HG03060 (cell line): ENCODE measurements at regions not wholly inside any gene's neighbourhood (a gene's known extent, or its start where the extent isn't known, plus 50 kb on each side); places are given as distances from the start of the nearest gene placed in this dataset.
"Not testable (repeated sequence)": the region's sequence is repeated elsewhere in the genome, so short reads cannot be mapped to it uniquely, and the experiment has no call there.

Experiments
- ATAC-seq: cut with Tn5 transposase; IDR thresholded peaks from one replicate; pipeline ENCODE4 v1.9.1; 2021; ENCODE audit warnings: low read depth, moderate number of reproducible peaks; ENCODE audit not compliant: unreplicated experiment

- ATAC-seq = not testable (repeated sequence)
Observed at GRCh38 chr15:22358932-22359331, 99.8 kb upstream of the GOLGA6L22 start.

GRCh38 chr15:22359587-22359986 is 99.1 kb upstream of the GOLGA6L22 start:
- ATAC-seq = peak; percentile 75

- not testable (repeated sequence) for ATAC-seq
Observed at GRCh38 chr15:22360696-22361095, 98.0 kb upstream of the GOLGA6L22 start.

GRCh38 chr15:22362502-22362901 is 96.2 kb upstream of the GOLGA6L22 start:
- not testable (repeated sequence) for ATAC-seq

- ATAC-seq = not testable (repeated sequence)
Observed at GRCh38 chr15:22371246-22371834, 87.4 kb upstream of the GOLGA6L22 start.

GRCh38 chr15:22374531-22374930 is 84.2 kb upstream of the GOLGA6L22 start:
- not testable (repeated sequence) for ATAC-seq

GRCh38 chr15:22375829-22376228 is 82.9 kb upstream of the GOLGA6L22 start:
- ATAC-seq = not testable (repeated sequence)

GRCh38 chr15:22377859-22378258 is 80.8 kb upstream of the GOLGA6L22 start:
- not testable (repeated sequence) for ATAC-seq

- not testable (repeated sequence) for ATAC-seq
Observed at GRCh38 chr15:22387691-22388090, 71.0 kb upstream of the GOLGA6L22 start.

- not testable (repeated sequence) for ATAC-seq
Observed at GRCh38 chr15:22388365-22388764, 70.3 kb upstream of the GOLGA6L22 start.

GRCh38 chr15:22401207-22401606 is 57.5 kb upstream of the GOLGA6L22 start:
- ATAC-seq = not testable (repeated sequence)

- not testable (repeated sequence) for ATAC-seq
Observed at GRCh38 chr15:22401703-22402102, 57.0 kb upstream of the GOLGA6L22 start.

- ATAC-seq = not testable (repeated sequence)
Observed at GRCh38 chr15:22405765-22406164, 52.9 kb upstream of the GOLGA6L22 start.
